NB4 (cell line): ENCODE measurements at regions not wholly inside any gene's neighbourhood (a gene's known extent, or its start where the extent isn't known, plus 50 kb on each side); places are given as distances from the start of the nearest gene placed in this dataset.
A peak's percentile ranks its signal among the peaks of the same experiment; 100 is the strongest.
"Not testable (repeated sequence)": the region's sequence is repeated elsewhere in the genome, so short reads cannot be mapped to it uniquely, and the experiment has no call there.

ENCODE experiments used
- DNase-seq: peaks from one replicate; pipeline ENCODE4 v3.0.0; 2010; ENCODE audit warnings: low read depth
- H3K4me3 ChIP-seq: one replicate; pipeline ENCODE4 v1.5.1; 2011; ENCODE audit warnings: mild to moderate bottlenecking, low read depth, low read length, moderate library complexity
- CTCF ChIP-seq: IDR thresholded peaks from one replicate; pipeline ENCODE4 v1.5.1; 2012; ENCODE audit warnings: low read depth, low read length
- MAX ChIP-seq: IDR thresholded peaks from 2 replicates; pipeline ENCODE4 v1.6.1; 2011; ENCODE audit warnings: low read depth, low read length
- MYC ChIP-seq: IDR thresholded peaks from 2 replicates; pipeline ENCODE4 v1.6.1; 2011; ENCODE audit warnings: low read depth, low read length
- POLR2A ChIP-seq: IDR thresholded peaks from 2 replicates; pipeline ENCODE4 v1.6.1; 2011; ENCODE audit warnings: mild to moderate bottlenecking; ENCODE audit not compliant: insufficient read length; ENCODE audit errors: extremely low read depth

DNA sequence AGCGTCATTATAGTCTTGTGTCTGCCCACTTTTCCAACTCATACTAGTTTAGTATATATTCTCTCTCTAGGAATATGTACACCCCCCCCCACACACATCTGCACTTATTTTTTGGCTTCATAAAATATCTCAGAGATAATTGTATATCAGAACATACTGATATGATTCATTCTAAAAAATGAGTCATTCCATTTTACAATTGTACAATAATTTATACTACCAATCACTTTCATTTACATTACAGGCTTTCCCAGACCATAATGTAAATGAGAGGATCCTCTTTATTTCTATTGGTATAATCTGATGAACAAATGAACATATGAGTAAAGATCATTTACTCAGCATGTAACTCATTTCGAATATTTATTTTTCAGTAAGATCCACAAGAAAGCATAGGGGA is 1842.9 kb upstream of the C9orf72 start:
- H3K4me3 ChIP-seq = no peak overlapping the region
- DNase-seq = no peak
- TF ChIP-seq MYC (no peak), MAX (no peak), POLR2A (no peak), CTCF (no peak)

DNA sequence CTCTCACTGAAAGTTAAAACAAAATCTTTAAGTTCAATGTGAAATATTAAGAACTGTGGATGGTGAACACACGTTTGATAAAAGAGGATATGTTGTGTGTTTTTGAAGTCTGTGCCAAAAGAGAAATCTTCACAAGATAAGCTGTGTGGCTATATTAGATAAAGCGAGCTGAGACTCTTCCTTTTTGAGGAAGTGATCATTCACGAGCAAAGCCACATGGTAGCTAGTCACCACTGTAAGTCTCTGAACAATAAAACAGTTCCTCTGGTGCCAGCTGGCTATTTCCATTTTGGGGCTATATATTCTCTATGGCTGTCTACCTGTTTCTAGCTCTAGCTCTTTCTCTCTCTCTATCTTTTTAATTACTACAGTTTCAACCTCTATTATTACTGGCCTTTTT is 1849.2 kb upstream of the C9orf72 start:
- TF ChIP-seq MAX (peak; percentile 56; the same call in 1 of the 2 replicates), CTCF (no peak), MYC (peak; percentile 39; the same call in 1 of the 2 replicates)
- H3K4me3 ChIP-seq = no peak overlapping the region
- peak; percentile 55 for DNase-seq

DNA sequence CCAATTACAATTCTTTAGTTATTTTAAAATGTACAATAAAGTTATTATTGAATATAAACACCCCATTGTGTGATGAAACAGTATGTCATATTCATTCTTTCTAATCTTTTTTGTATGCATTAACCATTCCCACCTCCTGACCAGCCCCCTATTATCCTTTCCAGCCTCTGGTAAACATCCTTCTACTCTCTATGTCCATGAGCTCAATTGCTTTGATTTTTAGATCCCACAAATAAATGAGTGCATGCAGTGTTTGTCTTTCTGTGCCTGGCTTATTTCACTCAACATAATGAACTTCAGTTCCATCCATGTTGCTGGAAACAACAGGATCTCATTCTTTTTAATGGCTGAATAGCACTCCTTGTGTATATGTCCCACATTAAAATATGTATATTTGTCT is 1858.9 kb upstream of the C9orf72 start:
- no peak for DNase-seq
- TF ChIP-seq CTCF (no peak), MAX (no peak), MYC (no peak), POLR2A (no peak)

DNA sequence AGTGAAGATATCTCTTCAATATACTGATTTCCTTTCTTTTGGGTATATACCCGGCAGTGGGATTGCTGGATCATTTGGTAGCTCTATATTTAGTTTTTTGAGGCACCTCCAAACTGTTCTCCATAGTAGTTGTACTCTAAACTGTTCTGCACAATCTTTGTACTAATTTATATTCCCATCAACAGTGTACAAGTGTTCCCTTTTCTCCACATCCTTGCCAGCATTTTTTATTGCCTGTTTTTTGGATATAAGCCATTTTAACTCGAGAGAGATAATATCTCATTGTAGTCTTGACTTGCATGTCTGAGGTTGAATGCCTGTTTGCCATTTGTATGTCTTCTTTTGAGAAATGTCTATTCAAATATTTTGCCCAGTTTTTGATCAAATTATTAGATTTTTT is 1859.4 kb upstream of the C9orf72 start:
- DNase-seq, H3K4me3 ChIP-seq: not testable (repeated sequence)

More for the DNA sequence above, 1858.9 kb upstream of the C9orf72 start:
- H3K4me3 ChIP-seq = no peak overlapping the region

DNA sequence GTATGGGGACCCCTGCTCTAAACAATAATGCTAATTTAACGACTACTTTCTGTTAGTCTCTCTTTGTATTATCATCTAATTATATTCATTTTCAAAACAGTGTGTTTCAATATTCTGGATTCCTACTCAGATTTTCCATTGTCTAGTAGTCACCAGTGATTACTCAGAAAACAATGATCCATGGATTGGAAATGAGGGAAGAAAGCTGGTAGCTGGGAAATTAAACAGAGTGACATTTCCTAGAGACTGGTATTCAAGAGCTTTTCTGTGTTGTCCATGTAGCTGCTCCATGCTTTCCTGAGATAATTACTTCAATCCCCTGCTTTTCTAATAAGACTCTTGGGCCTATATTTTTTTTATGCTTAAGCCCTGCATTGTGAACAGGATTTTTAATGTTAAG is 1862.1 kb upstream of the C9orf72 start:
- TF ChIP-seq MYC (no peak), CTCF (no peak)

DNA sequence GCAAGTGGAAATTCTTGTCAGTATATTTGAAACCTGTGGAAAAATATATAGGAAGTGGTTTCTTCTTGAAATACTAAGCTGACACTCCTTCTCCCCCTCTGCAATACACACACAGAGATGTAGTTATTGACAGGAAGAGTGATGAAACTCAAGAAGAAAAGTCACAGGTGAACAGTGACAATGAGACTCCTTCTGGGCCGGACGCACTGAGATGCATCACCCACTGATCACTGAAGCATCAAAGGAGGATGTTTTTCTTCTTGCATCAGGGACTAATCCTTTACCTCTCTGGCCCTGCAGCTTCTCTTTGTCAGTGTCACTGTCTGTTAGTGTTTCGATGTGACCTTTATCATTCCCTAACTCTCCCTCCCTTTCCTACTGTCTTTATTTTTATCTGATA is 1864.2 kb upstream of the C9orf72 start:
- TF ChIP-seq POLR2A (no peak), CTCF (no peak), MAX (no peak), MYC (no peak)
- H3K4me3 ChIP-seq = no peak overlapping the region
- no peak for DNase-seq

More for the DNA sequence above, 1862.1 kb upstream of the C9orf72 start:
- no peak overlapping the region for H3K4me3 ChIP-seq
- DNase-seq = no peak
